ENCODE measurements at regions not wholly inside any gene's neighbourhood (a gene's known extent, or its start where the extent isn't known, plus 50 kb on each side); places are given as distances from the start of the nearest gene placed in this dataset.

DNA sequence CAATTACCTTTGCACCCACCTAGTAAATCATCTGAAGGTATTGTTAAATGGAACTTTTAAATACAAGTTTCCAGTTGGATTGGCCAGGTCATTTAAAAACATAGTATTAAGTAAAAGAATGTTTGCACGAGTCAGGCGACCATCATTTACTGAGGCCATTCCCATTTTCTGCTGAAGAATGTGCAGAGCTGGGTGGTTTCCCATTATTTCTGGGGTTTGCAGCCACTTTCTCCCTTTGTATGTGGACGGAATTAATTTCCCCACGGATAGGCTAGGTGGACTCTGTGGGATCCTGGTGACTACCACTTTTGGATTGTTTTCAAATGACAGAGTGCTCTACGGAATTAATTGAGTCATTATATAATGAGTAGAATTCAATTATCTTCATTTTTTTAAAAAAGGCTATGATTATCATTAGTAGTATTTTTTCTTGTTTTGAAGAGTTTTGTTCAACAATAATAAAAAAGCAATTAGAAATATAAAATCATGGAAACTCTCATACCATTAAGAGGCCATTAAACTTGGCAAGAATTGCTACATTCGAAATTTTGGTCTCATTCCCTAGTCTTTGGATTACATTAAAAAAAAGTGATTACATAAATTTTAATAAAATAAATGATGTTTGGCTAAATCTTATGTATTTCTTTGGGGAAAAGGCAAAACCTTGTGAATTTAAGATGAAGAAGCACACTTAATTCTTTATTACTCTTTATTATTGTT, 120.4 kb upstream of the FZD8 start:
- H3K27me3 ChIP-seq = no peaks in the 10 kb centered on the region
- no peaks in the 10 kb centered on the region for H3K9me3 ChIP-seq
- H3K4me3 ChIP-seq = no peak overlapping the region
- DNase-seq (ENCODE audit: low spot score in 2 of 2) = no peak
- WGBS = 80% methylated on average over 6 of the region's 6 CpGs
- no peak overlapping the region for H3K27ac ChIP-seq
- H3K36me3 ChIP-seq = no peaks in the 10 kb centered on the region
- TF ChIP-seq, protein P1, sequence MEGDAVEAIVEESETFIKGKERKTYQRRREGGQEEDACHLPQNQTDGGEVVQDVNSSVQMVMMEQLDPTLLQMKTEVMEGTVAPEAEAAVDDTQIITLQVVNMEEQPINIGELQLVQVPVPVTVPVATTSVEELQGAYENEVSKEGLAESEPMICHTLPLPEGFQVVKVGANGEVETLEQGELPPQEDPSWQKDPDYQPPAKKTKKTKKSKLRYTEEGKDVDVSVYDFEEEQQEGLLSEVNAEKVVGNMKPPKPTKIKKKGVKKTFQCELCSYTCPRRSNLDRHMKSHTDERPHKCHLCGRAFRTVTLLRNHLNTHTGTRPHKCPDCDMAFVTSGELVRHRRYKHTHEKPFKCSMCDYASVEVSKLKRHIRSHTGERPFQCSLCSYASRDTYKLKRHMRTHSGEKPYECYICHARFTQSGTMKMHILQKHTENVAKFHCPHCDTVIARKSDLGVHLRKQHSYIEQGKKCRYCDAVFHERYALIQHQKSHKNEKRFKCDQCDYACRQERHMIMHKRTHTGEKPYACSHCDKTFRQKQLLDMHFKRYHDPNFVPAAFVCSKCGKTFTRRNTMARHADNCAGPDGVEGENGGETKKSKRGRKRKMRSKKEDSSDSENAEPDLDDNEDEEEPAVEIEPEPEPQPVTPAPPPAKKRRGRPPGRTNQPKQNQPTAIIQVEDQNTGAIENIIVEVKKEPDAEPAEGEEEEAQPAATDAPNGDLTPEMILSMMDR (IDR thresholded peaks at IDR 0.05) = no peak
- TF ChIP-seq POLR2A (IDR thresholded peaks at IDR 0.05) (no peak), EP300 (IDR thresholded peaks at IDR 0.05) (no peak), POLR2AphosphoS5 (IDR thresholded peaks at IDR 0.05) (no peak)
- H3K4me1 ChIP-seq = no peaks in the 10 kb centered on the region

GRCh38 chr10:35758076-35758475, 116.0 kb upstream of the FZD8 start:
- DNase-seq (ENCODE audit: low spot score in 2 of 2) = no peak
- WGBS = 81% methylated on average over 9 of the region's 9 CpGs
- H3K36me3 ChIP-seq = no peaks in the 10 kb centered on the region

DNA sequence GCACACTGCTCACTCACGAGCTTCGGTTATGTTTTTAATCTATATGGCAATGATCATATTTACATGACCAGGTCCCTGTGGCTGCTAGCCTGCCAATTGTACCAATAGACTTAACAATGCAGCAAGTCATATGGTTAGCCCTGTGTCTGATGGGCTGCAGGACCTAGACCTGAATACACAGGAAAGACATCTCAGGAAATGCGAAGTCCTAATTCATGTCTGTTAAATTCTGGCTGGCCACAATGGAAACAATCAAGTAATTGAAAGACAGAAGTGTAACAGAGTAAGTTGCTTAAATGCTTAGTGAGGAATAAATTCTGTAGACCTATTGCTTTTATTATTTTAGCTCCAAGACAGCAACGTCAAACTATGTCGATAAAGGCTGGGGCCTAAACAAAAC, 112.4 kb upstream of the FZD8 start:
- Histone ChIP-seq H3K4me1 (no peaks in the 10 kb centered on the region), H3K27me3 (no peaks in the 10 kb centered on the region), H3K9me3 (no peaks in the 10 kb centered on the region), H3K36me3 (no peaks in the 10 kb centered on the region), H3K27ac (no peak overlapping the region), H3K4me3 (no peak overlapping the region)
- no peak for DNase-seq (ENCODE audit: low spot score in 2 of 2)
- TF ChIP-seq POLR2A (IDR thresholded peaks at IDR 0.05) = no peak
- TF ChIP-seq, protein P1 (IDR thresholded peaks at IDR 0.05) = no peak
- TF ChIP-seq EP300 (IDR thresholded peaks at IDR 0.05) = no peak
- no peak for TF ChIP-seq POLR2AphosphoS5 (IDR thresholded peaks at IDR 0.05)
- WGBS = 84% methylated on average over 5 of the region's 5 CpGs

More at GRCh38 chr10:35758076-35758475, 116.0 kb upstream of the FZD8 start:
- Histone ChIP-seq H3K27ac (no peak overlapping the region), H3K27me3 (no peaks in the 10 kb centered on the region), H3K4me3 (no peak overlapping the region), H3K4me1 (no peaks in the 10 kb centered on the region), H3K9me3 (no peaks in the 10 kb centered on the region)
- TF ChIP-seq EP300 (IDR thresholded peaks at IDR 0.05) = no peak
- no peak for TF ChIP-seq POLR2AphosphoS5 (IDR thresholded peaks at IDR 0.05)
- TF ChIP-seq, protein P1 (IDR thresholded peaks at IDR 0.05) = no peak
- no peak for TF ChIP-seq POLR2A (IDR thresholded peaks at IDR 0.05)

- H3K9me3 ChIP-seq = no peaks in the 10 kb centered on the region
- H3K36me3 ChIP-seq = no peaks in the 10 kb centered on the region
- no peak overlapping the region for H3K4me3 ChIP-seq
- TF ChIP-seq POLR2AphosphoS5 (IDR thresholded peaks at IDR 0.05) = no peak
- TF ChIP-seq, protein P1 (IDR thresholded peaks at IDR 0.05) = no peak
- no peak for TF ChIP-seq POLR2A (IDR thresholded peaks at IDR 0.05)
- no peak for TF ChIP-seq EP300 (IDR thresholded peaks at IDR 0.05)
- H3K27me3 ChIP-seq = no peaks in the 10 kb centered on the region
- no peak for DNase-seq (ENCODE audit: low spot score in 2 of 2)
- no peak overlapping the region for H3K27ac ChIP-seq
- 58% methylated on average over 11 of the region's 11 CpGs for WGBS
- no peaks in the 10 kb centered on the region for H3K4me1 ChIP-seq
Observed at GRCh38 chr10:35752469-35753461, 110.7 kb upstream of the FZD8 start.

DNA sequence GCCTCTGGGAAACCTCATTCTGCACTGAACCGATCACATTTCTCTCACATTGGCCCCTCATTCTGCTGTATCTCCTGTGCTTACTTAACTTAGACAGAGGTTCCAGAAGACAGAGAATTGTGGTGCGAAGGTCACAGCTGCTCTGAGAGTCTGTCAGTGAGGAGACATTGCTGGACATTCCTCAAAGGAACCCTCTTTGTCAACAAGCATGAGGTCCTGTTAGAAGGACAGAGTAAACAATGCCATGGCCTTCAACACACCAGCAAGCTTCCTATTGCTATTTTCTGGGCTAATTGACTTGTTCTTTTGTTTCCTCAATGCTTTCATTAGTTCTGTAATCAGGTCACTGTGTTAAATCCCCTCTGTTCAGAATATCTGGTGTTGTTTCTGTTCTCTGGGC, 109.3 kb upstream of the FZD8 start:
- H3K27ac ChIP-seq = no peak overlapping the region
- DNase-seq (ENCODE audit: low spot score in 2 of 2) = no peak
- 86% methylated on average over 2 of the region's 2 CpGs for WGBS
- TF ChIP-seq POLR2AphosphoS5 (IDR thresholded peaks at IDR 0.05) = no peak
- TF ChIP-seq, protein P1 (IDR thresholded peaks at IDR 0.05) = no peak
- TF ChIP-seq POLR2A (IDR thresholded peaks at IDR 0.05) = no peak
- TF ChIP-seq EP300 (IDR thresholded peaks at IDR 0.05) = no peak
- no peaks in the 10 kb centered on the region for H3K27me3 ChIP-seq
- no peak overlapping the region for H3K4me3 ChIP-seq
- no peaks in the 10 kb centered on the region for H3K9me3 ChIP-seq
- no peaks in the 10 kb centered on the region for H3K36me3 ChIP-seq
- H3K4me1 ChIP-seq = no peaks in the 10 kb centered on the region
